HFF-Myc (cell line): ENCODE measurements at regions not wholly inside any gene's neighbourhood (a gene's known extent, or its start where the extent isn't known, plus 50 kb on each side); places are given as distances from the start of the nearest gene placed in this dataset.

Experiments
- DNase-seq: peaks from one replicate; pipeline ENCODE4 v3.0.0-alpha.2; 2011; ENCODE audit warnings: low read depth; ENCODE audit errors: extremely low read depth
- H3K4me3 ChIP-seq: replicated peaks from 2 replicates; pipeline ENCODE4 v1.5.1; 2011; ENCODE audit warnings: low read depth, mild to moderate bottlenecking, control low read depth, low read length
- CTCF ChIP-seq: IDR thresholded peaks from 2 replicates; pipeline ENCODE4 v1.5.1; 2012; ENCODE audit warnings: mild to moderate bottlenecking, low read depth, low read length, control low read depth; ENCODE audit errors: missing control alignments

- TF ChIP-seq CTCF = no peak
- no peak for DNase-seq
- H3K4me3 ChIP-seq = no peak overlapping the region
Observed at GRCh38 chr2:17401096-17401495, 117.1 kb downstream of the RAD51AP2 start.

- no peak for TF ChIP-seq CTCF
- no peak for DNase-seq
- H3K4me3 ChIP-seq = no peak overlapping the region
Observed at GRCh38 chr2:17398770-17399169, 119.5 kb downstream of the RAD51AP2 start.

- no peak for DNase-seq
- no peak for TF ChIP-seq CTCF
- H3K4me3 ChIP-seq = no peak overlapping the region
Observed at GRCh38 chr2:17388798-17389197, 129.4 kb downstream of the RAD51AP2 start.

- DNase-seq = no peak
- no peak overlapping the region for H3K4me3 ChIP-seq
- no peak for TF ChIP-seq CTCF
Observed at GRCh38 chr2:17387591-17387990, 130.6 kb downstream of the RAD51AP2 start.

- no peak for DNase-seq
- no peak overlapping the region for H3K4me3 ChIP-seq
- no peak for TF ChIP-seq CTCF
Observed at GRCh38 chr2:17386771-17387170, 131.5 kb downstream of the RAD51AP2 start.

GRCh38 chr2:17380003-17380402 lies 138.2 kb downstream of the RAD51AP2 start:
- TF ChIP-seq CTCF = no peak
- DNase-seq = no peak
- H3K4me3 ChIP-seq = no peak overlapping the region

GRCh38 chr2:17375262-17375661 lies 143.0 kb downstream of the RAD51AP2 start:
- no peak for DNase-seq
- no peak for TF ChIP-seq CTCF
- no peak overlapping the region for H3K4me3 ChIP-seq
